SJCRH30 (cell line): ENCODE measurements at regions not wholly inside any gene's neighbourhood (a gene's known extent, or its start where the extent isn't known, plus 50 kb on each side); places are given as distances from the start of the nearest gene placed in this dataset.

Source experiments
- DNase-seq, 2 experiments: peaks; one replicate each; pipeline ENCODE4 v3.0.0-alpha.2; 2015 to 2020
- H3K27ac ChIP-seq: fragments of 250-450 bp; sonication (Bioruptor Pico); 2 replicates; pipeline ENCODE4 v1.5.1; 2020; ENCODE audit warnings: mild to moderate bottlenecking, moderate library complexity
- H3K27me3 ChIP-seq: fragments of 250-450 bp; sonication (Bioruptor Pico); 2 replicates; pipeline ENCODE4 v1.5.1; 2020; ENCODE audit warnings: mild to moderate bottlenecking, moderate library complexity
- H3K36me3 ChIP-seq: fragments of 250-450 bp; sonication (Bioruptor Pico); 2 replicates; pipeline ENCODE4 v1.5.1; 2020; ENCODE audit warnings: mild to moderate bottlenecking, moderate library complexity
- H3K4me1 ChIP-seq: fragments of 250-450 bp; sonication (Bioruptor Pico); 2 replicates; pipeline ENCODE4 v1.5.1; 2020; ENCODE audit warnings: mild to moderate bottlenecking, moderate library complexity
- H3K4me3 ChIP-seq: fragments of 250-450 bp; sonication (Bioruptor Pico); 2 replicates; pipeline ENCODE4 v1.5.1; 2020; ENCODE audit warnings: mild to moderate bottlenecking, moderate library complexity
- H3K9me3 ChIP-seq: fragments of 250-450 bp; sonication (Bioruptor Pico); replicated peaks from 2 replicates; pipeline ENCODE4 v1.5.1; 2020; ENCODE audit warnings: mild to moderate bottlenecking, moderate library complexity

DNA sequence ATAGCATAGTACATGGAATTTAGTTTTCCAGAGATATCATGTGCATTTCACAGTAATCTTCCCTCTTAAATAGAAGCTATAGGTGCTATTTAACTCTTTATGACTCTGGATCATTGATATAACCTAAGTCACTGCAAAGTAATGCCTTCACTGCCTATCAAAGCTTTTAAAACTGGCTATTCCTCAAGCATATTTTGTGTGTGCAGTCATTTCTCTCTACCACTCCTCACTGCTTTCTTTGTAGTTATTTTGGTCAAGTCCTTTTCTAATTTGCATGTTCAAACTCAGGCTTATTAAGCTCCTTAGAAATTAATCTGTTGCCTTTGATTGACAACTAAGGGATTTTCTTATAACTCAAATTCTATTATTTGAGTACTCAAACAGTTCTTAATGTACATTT, 79.4 kb upstream of the PLEKHG7 start:
- no peak overlapping the region for H3K27ac ChIP-seq
- peaks cover 18% of the 10 kb centered on the region for H3K4me1 ChIP-seq
- no peaks in the 10 kb centered on the region for H3K27me3 ChIP-seq
- H3K9me3 ChIP-seq: no peaks in the 10 kb centered on the region
- no peak for DNase-seq
- H3K4me3 ChIP-seq: no peak overlapping the region
- H3K36me3 ChIP-seq: no peaks in the 10 kb centered on the region

DNA sequence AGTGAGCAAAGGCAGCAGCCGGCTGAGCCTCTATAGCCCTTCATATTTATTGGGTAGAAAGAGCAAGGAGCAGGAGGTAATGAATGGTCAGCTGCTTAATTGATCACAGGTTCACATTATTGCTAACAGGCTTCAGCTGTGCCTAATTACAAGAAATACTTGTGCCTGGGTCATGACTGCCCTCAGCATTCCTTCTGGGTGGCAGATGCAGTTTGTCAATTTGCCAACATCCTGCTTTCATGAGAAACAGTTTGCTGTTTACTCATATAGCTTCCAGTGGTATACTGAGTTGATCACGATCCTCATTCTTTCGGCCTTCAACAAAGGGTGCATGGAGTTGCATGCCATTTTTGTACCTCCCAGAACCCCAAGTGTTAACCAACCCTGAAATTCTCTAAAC, 81.0 kb upstream of the PLEKHG7 start:
- Histone ChIP-seq H3K4me3 (no peak overlapping the region), H3K4me1 (peaks cover 18% of the 10 kb centered on the region), H3K9me3 (no peaks in the 10 kb centered on the region), H3K27me3 (no peaks in the 10 kb centered on the region), H3K27ac (no peak overlapping the region), H3K36me3 (no peaks in the 10 kb centered on the region)
- no peak for DNase-seq

DNA sequence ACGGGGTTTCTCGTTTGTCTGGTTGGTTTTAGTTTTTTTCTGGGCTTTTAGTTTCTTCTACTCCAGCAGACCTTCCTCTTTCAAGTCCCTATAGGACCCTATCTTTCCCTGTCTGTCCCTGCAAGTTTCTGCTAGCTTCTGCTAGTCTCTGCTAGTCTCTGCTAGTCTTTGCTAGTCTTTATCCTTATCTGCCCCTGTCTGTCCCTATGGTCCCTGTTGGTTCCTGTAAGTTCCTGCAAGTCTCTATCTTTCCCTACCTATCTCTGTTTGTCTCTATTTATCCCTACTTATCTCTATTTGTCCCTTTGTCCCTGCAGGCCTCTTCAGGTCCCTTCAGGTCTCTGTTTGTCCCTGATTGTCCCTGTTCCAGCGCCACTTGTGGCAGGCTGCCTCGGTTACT, 81.5 kb upstream of the PLEKHG7 start:
- no peaks in the 10 kb centered on the region for H3K36me3 ChIP-seq
- peaks cover 18% of the 10 kb centered on the region for H3K4me1 ChIP-seq
- no peak overlapping the region for H3K27ac ChIP-seq
- no peak for DNase-seq
- no peaks in the 10 kb centered on the region for H3K9me3 ChIP-seq
- no peak overlapping the region for H3K4me3 ChIP-seq
- H3K27me3 ChIP-seq: no peaks in the 10 kb centered on the region

- Histone ChIP-seq H3K4me1 (peaks cover 18% of the 10 kb centered on the region), H3K36me3 (no peaks in the 10 kb centered on the region), H3K9me3 (no peaks in the 10 kb centered on the region), H3K27me3 (no peaks in the 10 kb centered on the region), H3K27ac (no peak overlapping the region), H3K4me3 (no peak overlapping the region)
- DNase-seq: no peak
Measured at GRCh38 chr12:92619730-92620684, 82.8 kb upstream of the PLEKHG7 start.

- DNase-seq: no peak
- H3K27ac ChIP-seq: no peak overlapping the region
- no peaks in the 10 kb centered on the region for H3K27me3 ChIP-seq
- H3K4me1 ChIP-seq: peaks cover 10% of the 10 kb centered on the region
- H3K9me3 ChIP-seq: no peaks in the 10 kb centered on the region
- no peak overlapping the region for H3K4me3 ChIP-seq
- H3K36me3 ChIP-seq: no peaks in the 10 kb centered on the region
Measured at GRCh38 chr12:92619026-92619425, 83.8 kb upstream of the PLEKHG7 start.

GRCh38 chr12:92615703-92616102, 87.1 kb upstream of the PLEKHG7 start:
- H3K27ac ChIP-seq: no peak overlapping the region
- peaks cover 3% of the 10 kb centered on the region for H3K4me1 ChIP-seq
- no peaks in the 10 kb centered on the region for H3K27me3 ChIP-seq
- DNase-seq: no peak
- H3K4me3 ChIP-seq: no peak overlapping the region
- no peaks in the 10 kb centered on the region for H3K36me3 ChIP-seq
- H3K9me3 ChIP-seq: no peaks in the 10 kb centered on the region

DNA sequence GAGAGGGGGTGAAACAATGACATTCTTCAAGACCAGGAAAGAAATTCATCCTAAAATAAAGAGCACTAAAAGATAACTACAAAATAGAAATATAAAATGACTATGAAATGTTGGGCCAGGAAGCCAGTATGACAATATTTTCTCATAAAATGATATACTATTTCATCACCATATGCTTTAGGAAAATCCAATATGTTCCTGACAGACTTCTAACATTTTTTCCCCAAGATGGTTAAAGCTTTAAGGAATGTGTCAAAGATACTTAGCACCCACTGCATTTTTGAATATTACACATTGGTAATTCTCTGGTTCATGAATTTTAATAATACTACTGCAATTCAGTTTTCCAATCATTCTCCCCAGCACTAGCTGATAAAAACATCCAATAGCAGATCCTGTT, 87.7 kb upstream of the PLEKHG7 start:
- DNase-seq: no peak
- Histone ChIP-seq H3K9me3 (no peaks in the 10 kb centered on the region), H3K4me3 (no peak overlapping the region), H3K36me3 (no peaks in the 10 kb centered on the region), H3K4me1 (peaks cover 3% of the 10 kb centered on the region), H3K27me3 (no peaks in the 10 kb centered on the region), H3K27ac (no peak overlapping the region)

- no peak for DNase-seq
- Histone ChIP-seq H3K9me3 (no peaks in the 10 kb centered on the region), H3K4me3 (no peak overlapping the region), H3K4me1 (peaks cover under 1% of the 10 kb centered on the region), H3K36me3 (no peaks in the 10 kb centered on the region), H3K27me3 (no peaks in the 10 kb centered on the region), H3K27ac (no peak overlapping the region)
Measured at GRCh38 chr12:92614502-92614901, 88.3 kb upstream of the PLEKHG7 start.

- H3K9me3 ChIP-seq: no peaks in the 10 kb centered on the region
- H3K4me3 ChIP-seq: no peak overlapping the region
- no peaks in the 10 kb centered on the region for H3K36me3 ChIP-seq
- H3K27ac ChIP-seq: no peak overlapping the region
- no peaks in the 10 kb centered on the region for H3K27me3 ChIP-seq
- no peaks in the 10 kb centered on the region for H3K4me1 ChIP-seq
- DNase-seq: no peak
Measured at GRCh38 chr12:92614001-92614400, 88.8 kb upstream of the PLEKHG7 start.

DNA sequence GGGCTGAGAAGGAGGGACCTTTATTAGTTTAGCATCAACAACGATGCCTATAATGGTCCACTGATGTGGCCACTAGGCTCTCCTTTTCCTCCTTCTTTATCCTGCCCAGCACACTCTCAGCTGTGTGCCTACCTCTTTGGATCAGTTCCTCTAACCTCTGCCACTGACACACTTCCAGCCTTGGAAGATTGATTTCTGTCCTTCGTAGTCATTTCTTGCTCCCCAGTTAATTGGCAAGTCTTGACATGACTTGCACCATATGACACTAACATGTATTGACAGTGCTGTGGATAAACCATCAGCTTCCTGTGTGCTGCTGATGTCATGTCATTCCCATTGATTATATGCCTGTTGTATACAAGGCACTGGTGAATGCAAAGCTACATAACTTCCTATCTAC, 90.2 kb upstream of the PLEKHG7 start:
- Histone ChIP-seq H3K4me3 (no peak overlapping the region), H3K9me3 (no peaks in the 10 kb centered on the region), H3K27ac (no peak overlapping the region), H3K36me3 (no peaks in the 10 kb centered on the region), H3K27me3 (no peaks in the 10 kb centered on the region), H3K4me1 (no peaks in the 10 kb centered on the region)
- no peak for DNase-seq

- no peaks in the 10 kb centered on the region for H3K27me3 ChIP-seq
- H3K4me3 ChIP-seq: no peak overlapping the region
- no peak overlapping the region for H3K27ac ChIP-seq
- no peaks in the 10 kb centered on the region for H3K9me3 ChIP-seq
- H3K36me3 ChIP-seq: no peaks in the 10 kb centered on the region
- DNase-seq: peak in 1 of 2 experiments; percentile 60
- H3K4me1 ChIP-seq: no peaks in the 10 kb centered on the region
Measured at GRCh38 chr12:92608151-92609091, 94.4 kb upstream of the PLEKHG7 start.

DNA sequence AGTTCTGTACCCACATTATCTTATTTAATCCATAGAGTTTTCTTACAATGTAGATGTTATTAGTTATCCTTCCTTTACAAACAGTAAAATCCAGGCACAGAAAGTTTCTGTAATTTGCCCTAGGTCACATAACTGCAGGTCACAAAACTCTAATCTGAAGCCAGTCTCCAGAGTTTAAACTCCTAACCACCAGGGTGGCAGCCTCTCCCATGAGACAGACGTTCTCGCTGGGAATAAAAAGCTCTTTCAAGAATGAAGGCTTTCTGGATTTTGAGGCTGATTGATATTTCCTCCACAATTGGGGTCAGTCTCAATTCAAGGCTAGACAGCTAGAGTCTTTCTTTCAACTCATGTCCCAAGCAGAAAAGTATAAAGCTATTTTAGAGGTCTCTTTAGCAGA, 95.8 kb upstream of the PLEKHG7 start:
- Histone ChIP-seq H3K36me3 (no peaks in the 10 kb centered on the region), H3K9me3 (no peaks in the 10 kb centered on the region), H3K4me3 (no peak overlapping the region), H3K4me1 (no peaks in the 10 kb centered on the region), H3K27ac (no peak overlapping the region), H3K27me3 (no peaks in the 10 kb centered on the region)
- DNase-seq: no peak

DNA sequence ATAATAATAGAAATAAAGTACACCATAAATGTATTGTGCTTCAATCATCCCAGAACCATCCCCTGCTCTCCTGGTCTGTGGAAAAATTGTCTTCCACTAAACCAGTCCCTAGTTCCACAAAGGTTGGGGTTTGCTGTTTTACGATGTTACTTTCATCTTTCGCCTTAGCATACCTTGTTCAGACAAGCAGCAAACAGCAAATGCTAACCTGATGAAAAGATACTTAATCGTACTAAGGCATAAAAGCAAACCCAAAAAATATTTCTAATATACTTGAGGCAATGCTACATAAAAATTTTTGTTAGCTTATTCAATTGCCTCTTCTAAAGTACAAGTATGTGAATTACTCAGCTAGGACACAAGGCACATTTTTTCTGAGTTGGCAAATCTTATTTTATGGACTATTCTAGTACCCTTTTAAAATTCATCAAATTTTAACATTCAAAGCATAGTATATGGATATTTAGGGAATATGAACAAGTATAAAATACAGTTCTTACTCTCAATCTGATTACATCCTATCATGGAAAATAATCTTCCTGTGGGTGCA, 97.1 kb upstream of the PLEKHG7 start:
- Histone ChIP-seq H3K36me3 (no peaks in the 10 kb centered on the region), H3K27me3 (no peaks in the 10 kb centered on the region), H3K9me3 (no peaks in the 10 kb centered on the region), H3K4me1 (no peaks in the 10 kb centered on the region), H3K4me3 (no peak overlapping the region), H3K27ac (no peak overlapping the region)
- DNase-seq: no peak

- no peaks in the 10 kb centered on the region for H3K4me1 ChIP-seq
- H3K4me3 ChIP-seq: no peak overlapping the region
- no peaks in the 10 kb centered on the region for H3K36me3 ChIP-seq
- no peak for DNase-seq
- no peak overlapping the region for H3K27ac ChIP-seq
- no peaks in the 10 kb centered on the region for H3K27me3 ChIP-seq
- H3K9me3 ChIP-seq: no peaks in the 10 kb centered on the region
Measured at GRCh38 chr12:92604786-92605185, 98.0 kb upstream of the PLEKHG7 start.
